ENCODE measurements at regions not wholly inside any gene's neighbourhood (a gene's known extent, or its start where the extent isn't known, plus 50 kb on each side); places are given as distances from the start of the nearest gene placed in this dataset.

GRCh38 chr4:55181010-55182005, 55.9 kb upstream of the KDR start:
- Mint-ChIP-seq H3K36me3 (ENCODE audit: unreplicated experiment) (no peaks in the 10 kb centered on the region), H3K9me3 (ENCODE audit: unreplicated experiment) (no peaks in the 10 kb centered on the region), H3K4me3 (ENCODE audit: unreplicated experiment) (no peak overlapping the region), H3K27me3 (ENCODE audit: unreplicated experiment) (no peaks in the 10 kb centered on the region), H3K4me1 (ENCODE audit: unreplicated experiment) (peaks cover 30% of the 10 kb centered on the region), H3K27ac (ENCODE audit: unreplicated experiment) (no peak overlapping the region)
- DNase-seq (ENCODE audit: extremely low spot score, unreplicated experiment), result no peak
- TF ChIP-seq, protein P1, sequence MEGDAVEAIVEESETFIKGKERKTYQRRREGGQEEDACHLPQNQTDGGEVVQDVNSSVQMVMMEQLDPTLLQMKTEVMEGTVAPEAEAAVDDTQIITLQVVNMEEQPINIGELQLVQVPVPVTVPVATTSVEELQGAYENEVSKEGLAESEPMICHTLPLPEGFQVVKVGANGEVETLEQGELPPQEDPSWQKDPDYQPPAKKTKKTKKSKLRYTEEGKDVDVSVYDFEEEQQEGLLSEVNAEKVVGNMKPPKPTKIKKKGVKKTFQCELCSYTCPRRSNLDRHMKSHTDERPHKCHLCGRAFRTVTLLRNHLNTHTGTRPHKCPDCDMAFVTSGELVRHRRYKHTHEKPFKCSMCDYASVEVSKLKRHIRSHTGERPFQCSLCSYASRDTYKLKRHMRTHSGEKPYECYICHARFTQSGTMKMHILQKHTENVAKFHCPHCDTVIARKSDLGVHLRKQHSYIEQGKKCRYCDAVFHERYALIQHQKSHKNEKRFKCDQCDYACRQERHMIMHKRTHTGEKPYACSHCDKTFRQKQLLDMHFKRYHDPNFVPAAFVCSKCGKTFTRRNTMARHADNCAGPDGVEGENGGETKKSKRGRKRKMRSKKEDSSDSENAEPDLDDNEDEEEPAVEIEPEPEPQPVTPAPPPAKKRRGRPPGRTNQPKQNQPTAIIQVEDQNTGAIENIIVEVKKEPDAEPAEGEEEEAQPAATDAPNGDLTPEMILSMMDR (IDR thresholded peaks at IDR 0.05), result no peak

DNA sequence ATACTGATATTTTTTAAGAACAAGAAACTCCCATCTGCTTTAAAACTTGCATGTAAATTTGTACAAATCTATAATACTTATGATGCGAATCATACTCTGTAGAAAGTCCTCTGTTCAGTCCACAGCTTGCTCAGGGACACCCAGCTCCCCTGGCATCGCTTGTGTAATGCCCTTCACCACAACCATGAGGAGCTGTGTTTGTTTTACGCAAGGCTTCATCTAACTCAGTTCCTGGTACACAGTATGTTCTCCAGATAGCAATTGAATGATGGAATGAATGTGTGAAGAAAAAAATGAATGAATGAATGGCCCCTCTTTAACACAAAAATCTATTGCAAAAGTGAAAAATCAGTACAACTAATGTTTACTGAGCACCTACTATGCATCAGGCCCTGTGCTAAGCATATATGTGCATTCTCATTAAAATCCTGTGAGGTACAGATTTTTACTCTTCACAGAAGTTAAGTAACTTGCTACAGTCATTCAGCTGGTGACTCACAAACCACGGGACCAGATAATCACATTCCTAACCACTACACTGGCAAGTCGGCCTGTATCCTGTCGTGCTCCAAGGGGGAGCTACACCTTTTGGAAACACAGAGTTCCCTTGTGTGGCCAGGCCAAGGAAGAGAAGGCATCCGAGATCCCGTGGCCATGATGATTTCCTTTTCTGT, 58.7 kb upstream of the KDR start:
- Mint-ChIP-seq H3K27me3 (ENCODE audit: unreplicated experiment) (no peaks in the 10 kb centered on the region), H3K9me3 (ENCODE audit: unreplicated experiment) (no peaks in the 10 kb centered on the region), H3K36me3 (ENCODE audit: unreplicated experiment) (no peaks in the 10 kb centered on the region), H3K4me3 (ENCODE audit: unreplicated experiment) (no peak overlapping the region), H3K27ac (ENCODE audit: unreplicated experiment) (peak overlapping the region; percentile 12), H3K4me1 (ENCODE audit: unreplicated experiment) (peaks cover 30% of the 10 kb centered on the region)
- DNase-seq (ENCODE audit: extremely low spot score, unreplicated experiment), result no peak
- TF ChIP-seq, protein P1 (IDR thresholded peaks at IDR 0.05), result no peak

GRCh38 chr4:55184600-55185523, 59.5 kb upstream of the KDR start:
- H3K27me3 Mint-ChIP-seq (ENCODE audit: unreplicated experiment), result no peaks in the 10 kb centered on the region
- H3K4me1 Mint-ChIP-seq (ENCODE audit: unreplicated experiment), result peaks cover 30% of the 10 kb centered on the region
- H3K9me3 Mint-ChIP-seq (ENCODE audit: unreplicated experiment), result no peaks in the 10 kb centered on the region
- TF ChIP-seq, protein P1 (IDR thresholded peaks at IDR 0.05), result peak; percentile 29
- H3K36me3 Mint-ChIP-seq (ENCODE audit: unreplicated experiment), result no peaks in the 10 kb centered on the region
- DNase-seq (ENCODE audit: extremely low spot score, unreplicated experiment), result no peak
- peak overlapping the region; percentile 12 for H3K27ac Mint-ChIP-seq (ENCODE audit: unreplicated experiment)
- H3K4me3 Mint-ChIP-seq (ENCODE audit: unreplicated experiment), result no peak overlapping the region

- Mint-ChIP-seq H3K27ac (ENCODE audit: unreplicated experiment) (no peak overlapping the region), H3K27me3 (ENCODE audit: unreplicated experiment) (no peaks in the 10 kb centered on the region), H3K4me1 (ENCODE audit: unreplicated experiment) (peaks cover 28% of the 10 kb centered on the region), H3K9me3 (ENCODE audit: unreplicated experiment) (no peaks in the 10 kb centered on the region), H3K4me3 (ENCODE audit: unreplicated experiment) (no peak overlapping the region), H3K36me3 (ENCODE audit: unreplicated experiment) (no peaks in the 10 kb centered on the region)
- TF ChIP-seq, protein P1 (IDR thresholded peaks at IDR 0.05), result no peak
- DNase-seq (ENCODE audit: extremely low spot score, unreplicated experiment), result no peak
These were observed 60.7 kb upstream of the KDR start for GRCh38 chr4:55186123-55186522.
